Stimulated activated CD8-positive, alpha-beta memory T cell treated with anti-CD3 and anti-CD28 coated beads, Interleukin-4, amount 100 ng/mL, for 48 hours (primary cell): ENCODE measurements at regions not wholly inside any gene's neighbourhood (a gene's known extent, or its start where the extent isn't known, plus 50 kb on each side); places are given as distances from the start of the nearest gene placed in this dataset.
"Not testable (repeated sequence)": the region's sequence is repeated elsewhere in the genome, so short reads cannot be mapped to it uniquely, and the experiment has no call there.

Experiments
- DNase-seq: peaks from one replicate; pipeline ENCODE4 v3.0.0-alpha.2; 2020

DNA sequence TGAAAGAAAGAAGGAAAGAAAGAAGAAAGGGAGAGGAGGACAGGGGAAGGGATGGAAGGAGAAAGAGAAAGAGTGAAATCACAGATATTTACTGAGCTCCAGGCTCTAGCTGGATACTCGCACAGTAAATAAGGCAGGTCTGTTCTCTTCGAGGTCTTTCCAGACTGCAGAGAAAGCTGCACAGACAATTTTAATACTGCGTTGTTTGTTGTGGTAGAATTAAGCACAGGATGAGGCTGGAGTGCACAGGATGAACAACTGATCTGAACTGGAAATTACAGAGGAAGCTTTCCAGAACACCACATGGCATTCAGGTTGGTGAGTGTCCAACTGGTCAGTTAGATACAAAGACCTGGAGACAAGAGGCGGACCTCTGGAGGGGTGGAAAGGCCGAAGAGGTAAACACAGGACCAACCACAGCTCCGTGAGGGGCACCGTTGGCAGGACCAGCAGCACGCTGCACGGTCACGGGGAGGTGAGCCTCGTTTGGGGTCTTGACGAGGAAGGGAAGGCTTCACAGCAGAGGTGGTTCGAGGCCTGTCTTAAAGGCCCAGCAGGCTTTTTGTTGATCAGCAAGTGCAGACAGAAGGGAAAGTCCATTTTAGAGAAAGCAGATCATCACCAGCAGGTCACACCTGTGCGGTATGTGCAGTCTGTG, 121.7 kb downstream of the ATP6V0E2 start:
- not testable (repeated sequence) for DNase-seq

- peak; percentile 55 for DNase-seq
These were observed 127.2 kb downstream of the ATP6V0E2 start for GRCh38 chr7:150000780-150001599.

GRCh38 chr7:150003304-150003810, 129.6 kb downstream of the ATP6V0E2 start:
- DNase-seq, result no peak

DNA sequence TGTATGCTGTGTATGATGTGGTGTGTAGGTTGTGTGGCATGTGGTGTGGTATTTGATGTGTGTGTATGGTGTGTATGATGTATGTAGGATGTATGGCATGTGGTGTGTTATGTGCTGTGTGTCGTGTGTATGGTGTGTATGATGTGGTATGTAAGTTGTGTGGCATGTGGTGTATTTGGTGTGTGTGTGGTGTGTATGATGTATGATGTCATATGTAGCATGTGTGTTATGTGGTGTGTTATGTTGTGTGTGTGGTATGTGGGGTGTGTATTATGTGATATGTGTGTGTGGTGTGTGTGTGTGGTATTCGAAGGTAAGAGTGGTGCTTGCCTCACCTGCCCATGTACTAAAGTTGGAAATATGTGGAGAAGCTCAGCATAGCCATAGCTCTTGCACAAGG, 130.2 kb downstream of the ATP6V0E2 start:
- not testable (repeated sequence) for DNase-seq

DNA sequence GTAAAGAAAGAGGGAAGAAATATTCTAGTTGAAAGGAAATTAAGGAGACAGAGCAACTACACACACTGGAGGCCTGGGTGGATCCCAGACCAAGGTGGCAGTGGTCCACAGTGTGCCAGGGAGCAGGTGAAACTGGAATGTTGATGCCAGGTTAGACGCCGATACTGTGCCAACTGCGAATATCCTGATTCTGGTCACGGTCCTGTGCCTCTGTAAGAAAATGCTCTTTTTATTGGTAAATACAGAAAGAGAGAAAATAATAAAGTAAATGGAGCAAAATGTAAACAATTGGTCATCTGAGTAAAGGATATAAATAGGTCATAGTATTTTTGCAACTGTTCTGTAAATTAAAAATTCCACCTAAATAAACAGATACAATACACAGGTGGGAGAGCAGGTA, 131.1 kb downstream of the ATP6V0E2 start:
- not testable (repeated sequence) for DNase-seq

DNA sequence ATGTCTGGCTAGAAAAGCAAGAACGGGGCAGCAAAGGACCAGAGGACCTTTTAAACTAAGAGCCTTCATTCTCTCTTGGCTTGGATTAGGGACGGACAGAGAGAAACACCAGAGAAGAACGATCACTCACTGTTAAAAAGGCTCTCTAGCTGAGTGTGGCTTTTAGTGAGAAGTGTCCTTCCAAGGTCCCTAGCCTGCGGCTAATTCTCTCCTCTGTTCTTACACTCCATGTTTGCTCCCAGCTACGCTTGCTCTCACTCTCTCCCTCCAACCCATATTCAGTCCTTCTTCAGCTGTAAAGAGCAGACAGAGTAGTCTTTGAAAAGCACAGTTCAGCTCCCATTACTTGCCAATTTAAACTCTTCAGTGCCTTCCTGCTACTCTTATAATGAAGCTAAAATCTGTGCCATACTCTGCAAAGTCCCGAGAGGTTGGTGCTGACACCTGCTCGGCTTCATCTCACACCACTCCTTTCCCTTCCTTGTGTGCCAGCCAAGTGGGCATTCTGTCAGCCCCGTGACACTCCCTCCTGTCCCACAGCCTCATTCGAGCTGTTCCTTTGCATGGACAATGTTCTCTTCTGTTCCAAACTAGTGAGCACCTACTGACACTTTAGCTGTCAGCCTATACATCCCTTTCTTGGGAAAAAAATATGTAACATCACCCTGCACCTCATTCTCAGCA, 136.0 kb downstream of the ATP6V0E2 start:
- not testable (repeated sequence) for DNase-seq

- not testable (repeated sequence) for DNase-seq
These were observed 143.0 kb downstream of the ATP6V0E2 start for GRCh38 chr7:150016651-150017189.

DNA sequence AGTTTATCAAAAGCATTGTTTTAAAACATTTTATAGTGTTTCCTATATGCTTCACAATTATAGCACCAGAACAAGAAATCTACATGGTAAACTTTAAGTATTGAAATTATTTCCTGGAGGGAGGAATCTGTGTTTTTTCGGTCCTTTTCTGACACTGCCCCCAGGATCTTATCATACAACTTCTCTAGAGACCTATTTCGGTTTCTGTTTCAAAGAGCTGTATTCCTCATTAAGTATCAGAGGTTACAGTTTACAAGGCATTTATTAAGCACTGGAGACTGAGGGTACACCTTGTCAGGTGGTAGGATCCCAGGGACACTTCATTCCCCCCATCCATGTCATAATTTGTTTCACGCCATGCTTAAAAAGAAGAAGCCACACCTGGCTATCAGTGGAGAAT, 146.4 kb downstream of the ATP6V0E2 start:
- not testable (repeated sequence) for DNase-seq

GRCh38 chr7:150024550-150025490, 151.1 kb downstream of the ATP6V0E2 start:
- not testable (repeated sequence) for DNase-seq

DNA sequence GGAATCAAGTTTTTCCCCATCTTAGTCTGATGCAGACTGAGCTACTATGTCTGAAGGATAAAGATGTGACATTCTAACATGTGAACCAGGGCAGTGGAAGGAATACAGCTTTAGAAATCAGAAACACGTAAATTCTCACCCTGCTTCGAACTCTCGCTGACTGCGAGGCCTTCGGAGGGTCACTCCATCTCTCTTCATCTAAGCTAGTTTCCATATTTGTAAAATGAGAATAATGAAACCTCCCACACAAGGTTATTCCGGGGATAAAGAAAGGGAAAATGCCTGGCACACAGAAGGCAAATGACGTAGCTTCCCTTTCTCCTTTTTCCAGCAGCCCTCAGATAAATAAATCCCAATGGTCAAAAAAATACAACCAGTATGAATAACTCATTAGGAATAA, 152.0 kb downstream of the ATP6V0E2 start:
- DNase-seq, result not testable (repeated sequence)

DNA sequence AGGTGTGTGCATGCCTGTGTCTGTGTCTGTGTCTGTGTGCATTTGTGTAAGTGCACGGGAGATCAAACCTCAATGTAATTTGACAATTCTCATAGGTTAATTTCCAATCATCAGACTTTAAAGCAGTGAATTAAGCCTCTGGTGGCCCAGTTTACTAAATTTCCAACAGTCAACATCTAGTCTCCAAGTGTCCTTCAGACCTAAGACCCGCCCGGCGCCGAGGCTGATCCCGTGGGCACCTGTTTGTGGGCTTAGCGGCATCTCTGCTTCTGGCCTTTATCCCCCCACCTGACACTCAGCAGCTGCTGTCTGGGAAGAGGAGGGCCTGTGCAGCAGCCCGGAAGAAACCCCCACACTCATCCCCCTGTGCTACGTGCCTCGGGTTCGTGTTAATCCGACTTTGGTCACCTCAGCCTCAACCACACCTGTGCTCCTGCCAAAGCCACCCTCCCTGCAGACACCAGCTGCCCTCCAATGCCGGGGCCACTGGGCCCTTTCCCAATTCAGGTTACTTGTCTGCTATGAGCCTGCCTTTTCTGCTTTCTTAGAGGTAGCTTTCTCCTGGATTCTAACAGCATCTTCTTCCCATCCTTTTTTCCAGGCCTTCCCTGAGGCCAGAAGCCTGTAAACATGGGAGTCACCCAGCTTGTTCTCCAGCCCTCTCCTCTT, 154.7 kb downstream of the ATP6V0E2 start:
- not testable (repeated sequence) for DNase-seq

GRCh38 chr7:150029013-150029389, 155.2 kb downstream of the ATP6V0E2 start:
- not testable (repeated sequence) for DNase-seq

DNA sequence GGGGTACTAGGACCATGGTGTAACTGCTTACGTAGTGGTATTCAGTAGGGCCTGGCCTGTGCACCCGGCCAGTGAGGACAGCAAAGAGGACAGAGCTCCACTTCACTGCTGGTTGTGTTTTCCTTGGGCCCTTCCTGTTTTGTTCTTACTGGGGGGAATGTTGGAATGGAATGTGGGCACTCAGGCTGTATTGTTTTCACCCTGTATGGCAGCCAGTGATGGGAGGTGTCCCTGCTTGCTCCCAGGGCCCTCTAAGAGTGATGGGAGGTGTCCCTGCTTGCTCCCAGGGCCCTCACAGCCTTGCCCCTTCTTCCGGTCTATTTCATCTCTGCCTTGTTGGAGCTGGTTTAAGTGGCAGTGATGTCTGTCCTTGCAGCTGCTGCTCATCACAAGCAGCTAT, 158.0 kb downstream of the ATP6V0E2 start:
- not testable (repeated sequence) for DNase-seq

- not testable (repeated sequence) for DNase-seq
These were observed 159.9 kb downstream of the ATP6V0E2 start for GRCh38 chr7:150033711-150034110.

DNA sequence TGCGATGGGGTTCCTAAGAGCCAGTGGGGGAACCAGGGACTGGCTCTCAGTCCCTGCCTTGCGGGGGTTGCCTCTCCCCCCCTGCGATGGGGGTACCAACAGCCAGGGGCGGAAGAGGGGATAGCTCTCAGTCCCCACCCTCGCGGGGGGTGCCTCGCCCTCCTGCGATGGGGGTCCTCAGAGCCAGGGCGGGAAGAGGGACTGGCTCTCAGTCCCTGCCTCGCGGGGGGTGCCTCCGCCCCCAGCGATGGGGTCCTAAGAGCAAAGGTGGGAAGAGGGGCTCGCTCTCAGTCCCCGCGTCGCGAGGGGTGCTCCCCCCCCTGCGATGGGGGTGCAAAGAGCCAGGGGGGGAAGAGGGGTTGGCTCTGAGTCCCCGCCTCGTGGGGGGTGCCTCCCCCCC, 162.0 kb downstream of the ATP6V0E2 start:
- DNase-seq, result not testable (repeated sequence)

GRCh38 chr7:150039061-150039460, 165.3 kb downstream of the ATP6V0E2 start:
- DNase-seq, result not testable (repeated sequence)

DNA sequence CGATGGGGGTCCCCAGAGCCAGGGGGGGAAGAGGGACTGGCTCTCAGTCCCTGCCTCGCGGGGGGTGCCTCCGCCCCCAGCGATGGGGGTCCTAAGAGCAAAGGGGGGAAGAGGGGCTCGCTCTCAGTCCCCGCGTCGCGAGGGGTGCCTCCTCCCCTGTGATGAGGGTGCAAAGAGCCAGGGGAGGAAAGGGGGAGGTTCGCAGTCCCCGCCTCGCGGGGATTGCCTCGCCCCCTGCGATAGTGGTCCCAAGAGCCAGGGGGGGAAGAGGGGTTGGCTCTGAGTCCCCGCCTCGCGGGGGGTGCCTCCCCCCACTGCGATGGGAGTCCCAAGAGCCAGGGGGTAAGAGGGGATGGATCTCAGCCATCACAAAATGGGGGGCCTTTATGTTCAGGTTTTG, 168.5 kb downstream of the ATP6V0E2 start:
- DNase-seq, result not testable (repeated sequence)

- peak; percentile 41 for DNase-seq
These were observed 171.0 kb downstream of the ATP6V0E2 start for GRCh38 chr7:150044771-150045170.

DNA sequence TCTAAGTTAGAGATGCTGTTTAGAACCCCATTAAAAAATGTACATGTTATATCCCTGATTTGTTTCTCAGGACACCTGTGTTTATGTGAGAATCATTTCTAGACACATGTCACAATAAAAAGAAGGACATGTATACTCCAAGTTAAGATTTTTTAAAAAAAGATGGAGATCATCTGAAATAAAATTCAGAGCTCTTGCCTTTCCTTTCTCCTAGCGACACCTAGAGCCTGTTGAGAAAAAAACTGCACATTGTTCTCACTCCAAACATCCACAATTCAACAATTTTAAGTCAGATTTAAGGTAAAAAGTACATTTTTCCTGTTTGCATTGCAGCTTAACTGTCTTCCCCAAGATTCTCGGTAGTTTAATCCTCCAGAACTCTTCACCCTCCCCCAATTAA, 171.8 kb downstream of the ATP6V0E2 start:
- DNase-seq, result not testable (repeated sequence)

DNA sequence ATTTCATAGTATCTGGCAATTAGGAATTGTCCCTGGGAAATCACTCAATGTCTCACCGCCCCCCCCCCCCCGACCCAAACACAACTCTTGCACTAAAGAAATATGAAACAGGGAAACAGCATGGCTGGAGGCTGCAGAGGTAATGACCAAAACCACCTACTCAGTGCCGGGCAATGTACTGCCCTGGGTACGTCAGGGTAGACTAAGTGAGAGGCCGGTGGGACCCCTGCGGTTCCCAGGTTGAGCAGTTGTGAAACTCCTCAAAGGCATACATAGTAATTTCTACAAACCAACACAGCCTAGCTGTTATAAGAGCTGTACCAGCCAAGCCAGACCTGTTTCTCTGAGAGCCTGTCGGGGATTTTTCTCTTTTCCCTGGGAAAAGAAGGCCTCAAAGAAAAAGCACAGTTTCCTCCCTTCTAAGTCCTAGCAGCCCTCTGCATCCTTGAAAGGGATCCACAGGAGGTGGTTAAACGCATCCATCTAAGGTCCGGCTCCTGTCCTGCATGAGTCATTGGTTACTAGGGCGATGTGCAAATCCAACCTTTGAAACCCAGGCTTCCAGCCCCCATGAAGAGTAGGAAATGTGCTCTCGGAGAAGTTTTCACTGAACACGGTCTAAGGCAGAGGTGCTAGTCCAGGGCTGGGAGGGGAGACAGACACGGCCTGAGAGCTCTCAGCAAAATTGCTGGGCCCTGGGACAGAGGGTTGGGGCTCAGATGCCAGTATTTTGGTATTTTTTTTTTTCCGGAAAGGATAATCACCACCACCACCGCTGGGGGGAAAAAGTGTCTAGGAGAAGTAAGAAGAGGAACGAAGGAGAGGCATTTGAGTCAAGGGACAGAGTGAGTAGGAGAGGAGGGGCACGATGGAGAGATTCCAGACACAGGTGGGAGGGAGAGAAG, 172.8 kb downstream of the ATP6V0E2 start:
- not testable (repeated sequence) for DNase-seq
